IMR-90 (cell line): ENCODE measurements at regions not wholly inside any gene's neighbourhood (a gene's known extent, or its start where the extent isn't known, plus 50 kb on each side); places are given as distances from the start of the nearest gene placed in this dataset.

ENCODE experiments used
- ATAC-seq: fragments of 200-7000 bp; cut with Tn5 transposase; 2 replicates; pipeline ENCODE4 v1.9.1; 2020; ENCODE audit warnings: low read depth, mild to moderate bottlenecking, moderate library complexity
- BruUV-seq: library from RNA; stranded (reverse); fragments of 400-500 nt; replicated peaks from 2 replicates; lab custom pipeline; 2021; lab: Mats Ljungman, UMichigan
- CTCF ChIA-PET: fragments of 300-600 bp; formaldehyde crosslinking; extraction: SDS; loops from one replicate; lab custom pipeline; 2021; ENCODE audit warnings: antibody characterized with exemption; lab: Yijun Ruan, JAX
- POLR2A ChIA-PET: fragments of 300-600 bp; sonication (Branson Sonifier 250); formaldehyde crosslinking; loops from one replicate; lab custom pipeline; 2022; ENCODE audit warnings: antibody characterized with exemption; ENCODE audit not compliant: unreplicated experiment; lab: Charles Lee
- DNase-seq: peaks from one replicate; pipeline ENCODE4 v3.0.0; 2013
- H2AFZ ChIP-seq: replicated peaks from 2 replicates; pipeline ENCODE3; 2013; ENCODE audit warnings: low read length, mild to moderate bottlenecking; ENCODE audit not compliant: poor library complexity
- H2AK5ac ChIP-seq: 2 replicates; pipeline ENCODE4 v1.6.1; 2013; ENCODE audit warnings: low read depth, low read length, inconsistent platforms
- H2AK9ac ChIP-seq: replicated peaks from 2 replicates; pipeline ENCODE3; 2013; ENCODE audit warnings: mild to moderate bottlenecking, low read depth, low read length, moderate library complexity; ENCODE audit not compliant: poor library complexity
- H2BK120ac ChIP-seq: 2 replicates; pipeline ENCODE4 v1.6.1; 2013; ENCODE audit warnings: low read depth, low read length, inconsistent platforms
- H2BK15ac ChIP-seq: 3 replicates; pipeline ENCODE4 v1.6.1; 2013; ENCODE audit warnings: low read depth, low read length, inconsistent platforms
- H2BK20ac ChIP-seq: 2 replicates; pipeline ENCODE4 v1.6.1; 2013; ENCODE audit warnings: low read depth, mild to moderate bottlenecking, inconsistent platforms, low read length, moderate library complexity
- H2BK5ac ChIP-seq: 2 replicates; pipeline ENCODE4 v1.6.1; 2013; ENCODE audit warnings: mild to moderate bottlenecking, low read depth, low read length, inconsistent platforms; ENCODE audit not compliant: poor library complexity, severe bottlenecking
- H3K14ac ChIP-seq: replicated peaks from 2 replicates; pipeline ENCODE4 v1.6.1; 2013; ENCODE audit warnings: low read depth, low read length, inconsistent platforms
- H3K18ac ChIP-seq: 2 replicates; pipeline ENCODE4 v1.6.1; 2013; ENCODE audit warnings: low read depth, low read length, control low read depth
- H3K23ac ChIP-seq: 2 replicates; pipeline ENCODE4 v1.6.1; 2013; ENCODE audit warnings: low read depth, low read length, inconsistent platforms
- H3K27ac ChIP-seq: 2 replicates; pipeline ENCODE4 v1.5.1; 2013; ENCODE audit warnings: mild to moderate bottlenecking, control low read depth, low read length; ENCODE audit not compliant: insufficient read depth
- H3K27me3 ChIP-seq: 2 replicates; pipeline ENCODE4 v1.6.1; 2013; ENCODE audit warnings: low read length; ENCODE audit not compliant: control insufficient read depth, insufficient read depth
- H3K36me3 ChIP-seq: 2 replicates; pipeline ENCODE4 v1.6.1; 2013; ENCODE audit warnings: low read length, mixed read lengths; ENCODE audit not compliant: control insufficient read depth, insufficient read depth
- H3K4ac ChIP-seq: 2 replicates; pipeline ENCODE4 v1.6.1; 2013; ENCODE audit warnings: low read depth, low read length, inconsistent platforms
- H3K4me1 ChIP-seq: 2 replicates; pipeline ENCODE4 v1.6.1; 2013; ENCODE audit warnings: low read length, mixed read lengths; ENCODE audit not compliant: control insufficient read depth, insufficient read depth
- H3K4me2 ChIP-seq: 2 replicates; pipeline ENCODE4 v1.6.1; 2013; ENCODE audit warnings: low read depth, mild to moderate bottlenecking, control low read depth, low read length, moderate library complexity
- H3K4me3 ChIP-seq: 2 replicates; pipeline ENCODE4 v1.5.1; 2013; ENCODE audit warnings: low read depth, mild to moderate bottlenecking, control low read depth, low read length, moderate library complexity; ENCODE audit not compliant: insufficient read depth
- H3K56ac ChIP-seq: 2 replicates; pipeline ENCODE4 v1.6.1; 2013; ENCODE audit warnings: low read length, inconsistent platforms; ENCODE audit not compliant: insufficient read depth; ENCODE audit errors: extremely low read depth
- H3K79me1 ChIP-seq, 2 experiments: 2 replicates each; pipeline ENCODE4 v1.6.1; 2013; ENCODE audit warnings: low read length in 2 of 2, inconsistent platforms in 1 of 2, low read depth in 1 of 2
- H3K9ac ChIP-seq: 2 replicates; pipeline ENCODE4 v1.6.1; 2013; ENCODE audit warnings: low read depth, low read length, control low read depth
- H3K9me1 ChIP-seq: 2 replicates; pipeline ENCODE4 v1.6.1; 2013; ENCODE audit warnings: low read length, inconsistent platforms; ENCODE audit not compliant: insufficient read depth
- H3K9me3 ChIP-seq: 2 replicates; pipeline ENCODE4 v1.6.1; 2013; ENCODE audit warnings: low read length; ENCODE audit not compliant: control insufficient read depth, insufficient read depth
- H4K20me1 ChIP-seq: 2 replicates; pipeline ENCODE4 v1.6.1; 2013; ENCODE audit warnings: low read length, inconsistent platforms; ENCODE audit not compliant: insufficient read depth
- H4K5ac ChIP-seq: 2 replicates; pipeline ENCODE4 v1.6.1; 2013; ENCODE audit warnings: mild to moderate bottlenecking, low read depth, low read length, control low read depth
- H4K8ac ChIP-seq, 2 experiments: 2 replicates each; pipeline ENCODE4 v1.6.1; 2013; ENCODE audit warnings: low read depth in 2 of 2, low read length in 2 of 2, control low read depth in 1 of 2, inconsistent platforms in 1 of 2
- H4K91ac ChIP-seq: 2 replicates; pipeline ENCODE4 v1.6.1; 2013; ENCODE audit warnings: low read depth, low read length, inconsistent platforms; ENCODE audit not compliant: insufficient read depth
- BHLHE40 ChIP-seq: fragments of 150-350 bp; IDR thresholded peaks from 2 replicates; pipeline ENCODE4 v1.6.1; 2016; ENCODE audit warnings: mild to moderate bottlenecking, low read depth, low read length
- CEBPB ChIP-seq: IDR thresholded peaks from 2 replicates; pipeline ENCODE4 v1.6.1; 2012; ENCODE audit warnings: low read depth, low read length, improper control_type of control experiment
- CHD1 ChIP-seq: IDR thresholded peaks from 2 replicates; pipeline ENCODE4 v1.6.1; 2012; ENCODE audit warnings: low read depth, low read length, improper control_type of control experiment
- ELK1 ChIP-seq: fragments of 150-350 bp; IDR thresholded peaks from 2 replicates; pipeline ENCODE4 v1.6.1; 2016; ENCODE audit warnings: low read depth, mild to moderate bottlenecking, low read length, moderate library complexity, borderline replicate concordance
- FOS ChIP-seq: fragments of 150-350 bp; IDR thresholded peaks from 2 replicates; pipeline ENCODE4 v1.6.1; 2016; ENCODE audit warnings: low read depth, low read length
- MAFK ChIP-seq: IDR thresholded peaks from 2 replicates; pipeline ENCODE4 v1.6.1; 2012; ENCODE audit warnings: low read depth, low read length, improper control_type of control experiment
- MAZ ChIP-seq: IDR thresholded peaks from 2 replicates; pipeline ENCODE4 v1.6.1; 2012; ENCODE audit warnings: low read depth, mild to moderate bottlenecking, low read length, improper control_type of control experiment, moderate library complexity, borderline replicate concordance
- MXI1 ChIP-seq: IDR thresholded peaks from 2 replicates; pipeline ENCODE4 v1.6.1; 2012; ENCODE audit warnings: low read depth, mild to moderate bottlenecking, low read length, moderate library complexity, borderline replicate concordance
- NFE2L2 ChIP-seq: fragments of 150-350 bp; IDR thresholded peaks from 2 replicates; pipeline ENCODE4 v1.6.1; 2016; ENCODE audit warnings: low read depth, mild to moderate bottlenecking, low read length
- POLR2A ChIP-seq: IDR thresholded peaks from 2 replicates; pipeline ENCODE4 v1.6.1; 2012; ENCODE audit warnings: mild to moderate bottlenecking, low read depth, low read length
- RAD21 ChIP-seq: IDR thresholded peaks from 2 replicates; pipeline ENCODE4 v1.6.1; 2012; ENCODE audit warnings: low read length, improper control_type of control experiment
- RCOR1 ChIP-seq: IDR thresholded peaks from 2 replicates; pipeline ENCODE4 v1.6.1; 2012; ENCODE audit warnings: mild to moderate bottlenecking, low read length, improper control_type of control experiment; ENCODE audit not compliant: insufficient replicate concordance
- RFX5 ChIP-seq: IDR thresholded peaks from 2 replicates; pipeline ENCODE4 v1.8.0; 2012; ENCODE audit warnings: low read depth, mild to moderate bottlenecking, low read length, moderate library complexity
- SMC3 ChIP-seq: fragments of 150-350 bp; IDR thresholded peaks from 2 replicates; pipeline ENCODE4 v1.6.1; 2016; ENCODE audit warnings: low read depth, mild to moderate bottlenecking, antibody characterized with exemption, low read length, moderate library complexity
- USF2 ChIP-seq: fragments of 150-350 bp; IDR thresholded peaks from 2 replicates; pipeline ENCODE4 v1.6.1; 2017; ENCODE audit warnings: mild to moderate bottlenecking, antibody characterized with exemption, low read length, low read depth
- WGBS, 2 experiments: methylation state at CpG; one replicate each; pipeline versions ENCODE4 v1.1.5 to v1.1.7; 2013; ENCODE audit warnings: missing lambda C conversion rate in 2 of 2; ENCODE audit not compliant: insufficient read length in 1 of 2; ENCODE audit errors: extremely low coverage in 2 of 2; 5-methylcytosine and 5-hydroxymethylcytosine counted together
- dilution Hi-C: fragments of 300-500 bp; cut with HindIII; formaldehyde crosslinking; loops from one replicate; pipeline ENCODE4 v1.14.3; 2018; ENCODE audit warnings: low sequenced_read_pairs; ENCODE audit not compliant: unreplicated experiment
- in situ Hi-C: fragments of 300-500 bp; cut with MboI; formaldehyde crosslinking; loops from 3 replicates; pipeline ENCODE4 v1.14.3; 2019; ENCODE audit warnings: low sequenced_read_pairs, inconsistent platforms, mixed read lengths
- intact Hi-C: fragments of 100-400 bp; cut with micrococcal nuclease; formaldehyde crosslinking; loops from 2 replicates; pipeline ENCODE4 v1.10.0; 2022
- TF ChIP-seq, protein P1 (sequence below): conservative IDR thresholded peaks from 2 replicates; pipeline ENCODE4 v1.5.1; 2012; ENCODE audit warnings: mild to moderate bottlenecking, low read depth, low read length, improper control_type of control experiment

DNA sequence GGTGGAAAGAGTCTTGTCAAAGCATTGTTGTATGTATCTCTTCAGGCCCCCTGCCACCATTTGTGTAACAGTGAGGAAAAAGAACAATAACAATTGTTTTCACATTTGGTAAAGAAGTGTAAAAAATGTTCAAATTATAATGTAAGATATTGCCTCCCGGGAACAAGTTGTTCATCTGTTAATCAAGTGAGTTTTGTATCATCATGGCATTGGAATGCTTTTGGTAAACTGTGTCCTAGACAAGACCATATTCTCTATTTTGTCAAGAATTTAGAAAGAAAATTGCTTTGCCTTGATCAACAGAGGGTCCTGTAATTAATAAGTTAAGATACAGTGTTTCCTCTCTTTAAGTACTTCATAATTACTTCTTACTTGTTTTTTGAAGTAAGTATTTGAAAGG is 692.0 kb upstream of the NR5A2 start:
- in situ Hi-C loops (no loop called here), dilution Hi-C loops (no loop called here), intact Hi-C loops (no loop called here)
- no peak overlapping the region for H3K18ac ChIP-seq
- no peaks in the 10 kb centered on the region for H3K27me3 ChIP-seq
- no peaks in the 10 kb centered on the region for H3K36me3 ChIP-seq
- ATAC-seq (peak; percentile 42; the same call in 1 of the 2 replicates), DNase-seq (peak; percentile 25)
- no peaks in the 10 kb centered on the region for H4K20me1 ChIP-seq
- no peak overlapping the region for H2AFZ ChIP-seq
- H3K9me3 ChIP-seq = no peaks in the 10 kb centered on the region
- H2BK120ac ChIP-seq = no peak overlapping the region
- no peak overlapping the region for H2AK9ac ChIP-seq
- H3K9ac ChIP-seq = no peak overlapping the region
- no TSS peak for BruUV-seq
- no peak overlapping the region for H3K23ac ChIP-seq
- H3K56ac ChIP-seq = no peak overlapping the region
- no peaks in the 10 kb centered on the region for H3K4me1 ChIP-seq
- H2BK15ac ChIP-seq = no peak overlapping the region
- no peak overlapping the region for H4K91ac ChIP-seq
- ChIA-PET POLR2A (no interaction called here), CTCF (no interaction called here)
- no peak overlapping the region for H4K8ac ChIP-seq
- H3K79me1 ChIP-seq = no peaks in the 10 kb centered on the region
- TF ChIP-seq CHD1 (no peak), MAFK (no peak), MXI1 (no peak), CEBPB (no peak), POLR2A (no peak), MAZ (no peak), ELK1 (no peak), RCOR1 (no peak), RFX5 (no peak), SMC3 (no peak), USF2 (no peak), FOS (no peak), RAD21 (no peak), BHLHE40 (no peak), NFE2L2 (no peak)
- TF ChIP-seq, protein P1, sequence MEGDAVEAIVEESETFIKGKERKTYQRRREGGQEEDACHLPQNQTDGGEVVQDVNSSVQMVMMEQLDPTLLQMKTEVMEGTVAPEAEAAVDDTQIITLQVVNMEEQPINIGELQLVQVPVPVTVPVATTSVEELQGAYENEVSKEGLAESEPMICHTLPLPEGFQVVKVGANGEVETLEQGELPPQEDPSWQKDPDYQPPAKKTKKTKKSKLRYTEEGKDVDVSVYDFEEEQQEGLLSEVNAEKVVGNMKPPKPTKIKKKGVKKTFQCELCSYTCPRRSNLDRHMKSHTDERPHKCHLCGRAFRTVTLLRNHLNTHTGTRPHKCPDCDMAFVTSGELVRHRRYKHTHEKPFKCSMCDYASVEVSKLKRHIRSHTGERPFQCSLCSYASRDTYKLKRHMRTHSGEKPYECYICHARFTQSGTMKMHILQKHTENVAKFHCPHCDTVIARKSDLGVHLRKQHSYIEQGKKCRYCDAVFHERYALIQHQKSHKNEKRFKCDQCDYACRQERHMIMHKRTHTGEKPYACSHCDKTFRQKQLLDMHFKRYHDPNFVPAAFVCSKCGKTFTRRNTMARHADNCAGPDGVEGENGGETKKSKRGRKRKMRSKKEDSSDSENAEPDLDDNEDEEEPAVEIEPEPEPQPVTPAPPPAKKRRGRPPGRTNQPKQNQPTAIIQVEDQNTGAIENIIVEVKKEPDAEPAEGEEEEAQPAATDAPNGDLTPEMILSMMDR = no peak
- no peak overlapping the region for H3K14ac ChIP-seq
- no peak overlapping the region for H2BK20ac ChIP-seq
- H3K27ac ChIP-seq = no peak overlapping the region
- no peak overlapping the region for H2BK5ac ChIP-seq
- no peak overlapping the region for H3K4me3 ChIP-seq
- H2AK5ac ChIP-seq = no peak overlapping the region
- no CpG with 5 or more reads among the region's 1 CpG for WGBS, 2 experiments
- no peak overlapping the region for H3K4ac ChIP-seq
- no peaks in the 10 kb centered on the region for H3K9me1 ChIP-seq
- H3K4me2 ChIP-seq = no peak overlapping the region
- H4K5ac ChIP-seq = no peak overlapping the region
